ENCODE measurements at regions not wholly inside any gene's neighbourhood (a gene's known extent, or its start where the extent isn't known, plus 50 kb on each side); places are given as distances from the start of the nearest gene placed in this dataset.
A peak's percentile ranks its signal among the peaks of the same experiment; 100 is the strongest.
"Not testable (repeated sequence)": the region's sequence is repeated elsewhere in the genome, so short reads cannot be mapped to it uniquely, and the experiment has no call there.

GRCh38 chr6:28807682-28808280, 116.0 kb downstream of the TRIM27 start:
- peak; percentile 63 for DNase-seq

GRCh38 chr6:28808383-28808782, 115.4 kb downstream of the TRIM27 start:
- DNase-seq, result no peak

- peak; percentile 10 for DNase-seq
These were observed 113.7 kb downstream of the TRIM27 start for GRCh38 chr6:28809947-28810658.

GRCh38 chr6:28810659-28811053, 113.1 kb downstream of the TRIM27 start:
- no peak for DNase-seq

DNA sequence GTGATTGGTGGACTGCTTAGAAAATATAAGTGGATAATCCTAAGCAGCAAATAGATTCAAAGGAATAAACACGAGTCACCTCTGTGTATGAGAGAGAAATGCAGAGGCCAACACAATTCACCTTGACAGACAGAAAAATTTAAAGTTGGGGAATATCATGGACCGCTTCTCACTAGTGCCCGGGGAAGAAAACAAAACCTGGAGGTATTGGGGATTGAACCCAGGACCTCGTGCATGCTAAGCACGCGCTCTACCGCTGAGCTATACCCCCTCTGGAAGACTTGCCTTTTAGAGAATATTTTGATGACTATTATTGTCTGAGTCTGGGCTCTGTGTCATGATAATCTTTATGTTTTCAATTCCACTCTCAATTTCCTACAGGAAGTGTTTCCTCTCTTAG, 111.9 kb downstream of the TRIM27 start:
- DNase-seq, result peak; percentile 21

DNA sequence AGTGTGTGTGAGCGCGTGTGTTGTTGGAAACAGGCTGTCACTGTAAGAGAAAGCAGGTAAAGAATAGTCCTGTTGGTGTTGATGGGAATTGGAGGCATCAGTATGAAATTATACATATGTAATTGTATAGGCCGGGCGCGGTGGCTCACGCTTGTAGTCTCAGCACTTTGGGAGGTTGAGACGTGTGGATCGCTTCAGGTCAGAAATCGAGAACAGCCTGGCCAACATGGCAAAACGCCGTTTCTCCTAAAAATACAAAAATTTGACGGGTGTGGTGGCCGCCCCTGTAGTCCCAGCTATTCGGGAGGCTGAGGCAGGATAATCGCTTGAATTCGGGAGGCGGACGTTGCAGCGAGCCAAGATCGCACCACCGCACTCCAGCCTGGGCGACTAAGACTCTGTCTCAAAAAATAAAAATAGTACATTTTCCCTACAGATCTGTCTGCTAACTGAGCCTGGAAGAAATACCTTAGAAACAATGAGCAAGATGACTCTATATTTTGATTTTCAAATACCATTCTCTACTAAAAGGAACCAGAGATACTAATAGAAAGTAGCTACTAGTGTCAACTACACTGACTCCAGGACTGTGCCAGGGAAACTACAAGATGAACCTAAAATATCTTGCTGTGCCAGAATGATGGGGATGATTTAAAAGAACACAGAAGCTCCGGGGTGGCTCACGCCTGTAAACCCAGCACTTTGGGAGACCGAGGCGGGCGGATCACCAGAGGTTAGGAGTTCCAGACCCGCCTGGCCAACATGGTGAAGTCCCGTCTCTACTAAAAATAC, 110.8 kb downstream of the TRIM27 start:
- no peak for DNase-seq

- no peak for DNase-seq
These were observed 109.5 kb downstream of the TRIM27 start for GRCh38 chr6:28814032-28814976.

DNA sequence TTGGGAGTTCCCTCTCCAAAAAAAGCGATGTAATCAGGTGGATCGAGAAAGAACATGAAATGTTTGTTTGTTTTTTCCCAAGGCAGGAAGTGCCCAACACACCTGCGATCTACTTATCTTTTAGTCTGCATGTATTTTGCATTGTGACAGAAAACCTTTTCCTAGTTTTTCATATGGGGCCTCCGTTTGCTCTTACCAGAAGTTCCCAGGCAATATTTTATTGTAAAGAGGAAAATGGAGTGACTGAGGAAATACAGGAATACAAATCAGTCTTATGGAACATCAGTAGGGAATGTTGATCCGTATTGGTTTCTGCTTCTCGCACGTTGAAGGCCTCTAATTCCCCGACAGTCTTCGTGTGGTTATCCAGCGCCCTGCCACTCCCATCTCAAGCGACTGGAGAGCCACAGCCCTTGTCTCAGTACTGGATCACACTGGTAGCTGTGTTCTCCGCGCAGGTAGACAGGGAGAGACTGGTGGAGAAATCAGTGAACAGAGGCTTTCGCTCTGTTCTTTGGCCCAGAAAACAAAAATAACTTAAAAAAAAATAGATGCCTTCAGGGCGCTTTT, 107.4 kb downstream of the TRIM27 start:
- no peak for DNase-seq

DNA sequence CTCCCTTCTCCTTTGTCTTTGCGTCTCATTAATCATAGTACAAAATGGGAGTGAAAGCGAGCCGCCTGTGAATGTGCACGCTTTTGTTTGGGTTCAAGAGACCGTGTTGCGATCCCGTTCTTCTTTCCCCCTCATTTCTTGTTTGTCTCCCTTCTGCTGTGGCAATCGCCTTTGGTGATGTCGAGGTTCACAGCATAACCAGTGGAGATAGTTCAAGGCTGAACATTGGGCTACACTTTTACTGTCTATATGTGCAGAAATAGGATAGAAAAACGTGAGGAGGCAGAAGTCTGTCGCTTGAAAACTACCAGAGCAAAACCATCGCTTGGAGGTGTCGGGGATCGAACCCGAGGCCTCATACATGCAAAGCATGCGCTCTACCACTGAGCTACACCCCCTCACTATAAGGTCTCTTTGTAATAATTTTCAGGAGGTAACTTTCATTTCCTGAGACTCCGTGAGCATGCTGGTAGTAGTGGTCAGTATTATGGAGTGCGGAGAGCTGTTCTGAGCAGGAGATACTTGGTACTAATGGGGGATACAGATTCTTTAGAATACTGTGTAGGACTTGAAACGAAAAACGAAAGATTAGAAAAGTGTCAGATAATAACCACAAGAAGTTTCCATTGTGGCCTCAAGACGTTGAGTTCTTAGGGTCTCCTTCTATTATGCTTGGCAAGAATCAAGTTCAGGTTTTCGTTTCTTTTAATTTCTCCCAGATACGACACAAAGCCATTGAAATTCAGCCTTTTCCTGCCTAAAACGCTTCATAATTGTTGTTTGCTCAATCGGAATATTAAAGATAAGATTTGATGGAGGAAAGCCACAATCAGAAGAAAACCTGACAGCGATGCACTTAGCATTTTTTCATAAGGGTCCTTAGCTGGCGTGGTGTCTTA, 106.6 kb downstream of the TRIM27 start:
- DNase-seq, result peak; percentile 31

- no peak for DNase-seq
These were observed 106.0 kb downstream of the TRIM27 start for GRCh38 chr6:28817808-28818145.

DNA sequence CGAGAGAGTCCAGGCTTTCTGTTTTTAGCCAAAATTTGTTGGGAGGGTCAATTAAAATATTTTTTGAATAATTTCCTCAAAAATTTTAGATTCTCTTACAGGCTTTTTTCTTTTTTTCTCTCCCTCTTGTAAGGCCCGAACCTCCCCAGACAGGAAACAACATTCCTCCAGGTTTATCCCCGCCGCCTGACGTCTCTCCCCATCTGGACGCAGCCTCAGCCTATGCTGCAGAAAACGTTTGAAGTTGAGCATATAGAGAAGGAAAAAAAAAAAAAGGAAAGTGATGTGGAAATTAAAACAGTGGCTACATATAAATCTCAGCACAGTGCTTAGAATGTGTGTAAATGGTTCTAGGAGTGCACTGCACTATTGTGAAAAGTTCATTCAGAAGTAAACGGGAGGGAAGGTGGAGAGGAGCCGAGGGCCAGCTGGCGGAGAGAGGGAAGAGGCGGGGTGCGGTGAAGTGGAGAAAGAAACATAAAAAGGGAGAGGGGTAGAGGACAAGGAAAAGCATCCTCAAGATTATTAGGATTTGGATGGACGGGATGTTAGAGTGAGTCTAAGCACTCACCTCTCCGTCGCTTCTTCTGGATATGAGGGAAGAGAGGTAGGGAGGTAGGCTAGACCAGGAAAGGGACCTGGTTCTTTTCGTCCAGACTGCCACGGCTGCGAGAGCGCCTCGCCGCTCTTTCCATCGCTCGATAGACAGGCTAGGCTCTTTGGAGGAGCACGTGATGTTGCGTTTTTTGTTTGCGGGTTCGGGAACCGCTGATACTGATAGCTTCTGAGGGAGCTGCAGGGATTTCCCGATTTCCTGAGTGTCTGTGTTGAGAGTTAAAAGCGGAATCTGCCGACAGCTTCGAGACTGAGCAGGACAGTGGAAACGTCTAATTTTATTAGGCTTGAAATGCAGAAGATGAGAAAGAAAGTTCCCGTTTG, 98.7 kb downstream of the TRIM27 start:
- no peak for DNase-seq

DNA sequence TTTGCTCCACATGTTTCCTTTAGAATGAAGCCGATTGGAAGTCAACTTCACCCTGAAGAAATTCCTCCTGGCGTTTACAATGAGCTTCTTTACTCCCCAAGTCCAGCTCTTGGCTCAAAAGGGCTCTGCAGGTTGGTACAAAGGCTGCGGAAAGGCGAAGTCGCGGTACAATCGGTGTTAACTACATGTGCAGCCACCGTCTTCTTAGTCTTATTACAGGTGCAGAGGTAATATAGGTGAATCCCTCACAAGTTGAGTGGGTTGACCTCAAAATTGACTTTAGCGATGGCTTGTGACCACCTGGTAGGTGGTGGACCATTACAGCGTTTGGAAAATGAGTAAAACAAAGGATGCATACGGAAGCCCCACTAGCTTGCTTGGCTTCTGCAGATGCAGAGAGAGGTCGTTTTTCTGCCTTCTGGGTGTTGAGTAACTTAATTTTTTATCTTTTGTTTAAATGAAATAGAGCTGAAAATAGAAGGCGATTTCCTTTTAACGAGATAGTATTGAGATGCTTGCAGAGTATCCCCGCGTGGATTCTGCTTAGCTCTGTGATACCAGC, 98.0 kb downstream of the TRIM27 start:
- DNase-seq, result no peak

- DNase-seq, result not testable (repeated sequence)
These were observed 92.1 kb downstream of the TRIM27 start for GRCh38 chr6:28831683-28832082.

- DNase-seq, result not testable (repeated sequence)
These were observed 87.1 kb downstream of the TRIM27 start for GRCh38 chr6:28836703-28837102.

DNA sequence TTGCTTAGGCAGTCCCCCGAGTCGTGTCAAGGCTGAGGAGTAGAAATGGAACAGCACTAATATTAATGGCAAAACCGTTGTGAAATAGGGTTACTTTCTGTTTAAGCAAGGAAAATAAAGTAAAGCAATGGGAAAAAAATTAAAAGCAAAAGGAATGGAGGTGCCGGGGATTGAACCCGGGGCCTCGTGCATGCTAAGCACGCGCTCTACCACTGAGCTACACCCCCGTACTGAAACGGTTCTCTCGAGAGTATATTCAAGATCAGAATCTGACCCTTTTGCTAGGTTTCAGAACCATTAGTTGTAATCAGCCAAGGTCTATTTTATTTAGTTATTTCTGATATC, 85.5 kb downstream of the TRIM27 start:
- peak; percentile 87 for DNase-seq

GRCh38 chr6:28838634-28839442, 84.9 kb downstream of the TRIM27 start:
- peak; percentile 88 for DNase-seq

GRCh38 chr6:28839443-28840120, 84.2 kb downstream of the TRIM27 start:
- DNase-seq, result no peak

- DNase-seq, result no peak
These were observed 82.5 kb downstream of the TRIM27 start for GRCh38 chr6:28841290-28841689.

DNA sequence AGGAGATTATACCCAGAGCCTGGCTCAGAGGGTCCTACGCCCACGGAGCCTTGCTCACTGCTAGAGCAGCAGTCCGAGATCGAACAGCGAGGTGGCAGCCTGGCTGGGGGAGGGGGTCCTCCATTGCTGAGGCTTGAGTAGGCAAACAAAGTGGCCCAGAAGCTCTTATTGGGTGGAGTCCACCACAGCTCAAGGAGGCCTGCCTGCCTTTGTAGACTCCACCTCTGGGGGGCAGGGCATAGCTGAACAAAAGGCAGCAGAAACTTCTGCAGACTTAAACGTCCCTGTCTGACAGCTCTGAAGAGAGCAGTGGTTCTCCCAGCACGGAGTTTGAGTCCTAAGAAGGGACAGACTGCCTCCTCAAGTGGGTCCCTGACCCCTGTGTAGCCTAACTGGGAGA, 75.0 kb downstream of the TRIM27 start:
- not testable (repeated sequence) for DNase-seq
